OCI-LY7 (cell line): ENCODE measurements at regions not wholly inside any gene's neighbourhood (a gene's known extent, or its start where the extent isn't known, plus 50 kb on each side); places are given as distances from the start of the nearest gene placed in this dataset.

Experiments
- BruUV-seq: library from RNA; stranded (reverse); fragments of 400-500 nt; replicated peaks from 2 replicates; lab custom pipeline; 2021; lab: Mats Ljungman, UMichigan
- CTCF ChIA-PET: fragments of 300-600 bp; sonication (Branson Sonifier 250); formaldehyde crosslinking; loops from one replicate; lab custom pipeline; 2022; ENCODE audit warnings: antibody characterized with exemption; ENCODE audit not compliant: unreplicated experiment; lab: Charles Lee
- POLR2A ChIA-PET: fragments of 300-600 bp; sonication (Branson Sonifier 250); formaldehyde crosslinking; loops from one replicate; lab custom pipeline; 2022; ENCODE audit warnings: antibody characterized with exemption; lab: Charles Lee
- DNase-seq: peaks from one replicate; pipeline ENCODE4 v3.0.0-alpha.2; 2015; ENCODE audit warnings: low spot score
- H2AFZ ChIP-seq: fragments of 200-600 bp; sonication (generic), shearing (Covaris generic); 2 replicates; pipeline ENCODE4 v1.6.1; 2014; ENCODE audit warnings: mild to moderate bottlenecking, antibody characterized with exemption, low read length, moderate library complexity
- H3K27ac ChIP-seq: fragments of 200-600 bp; sonication (generic); 2 replicates; pipeline ENCODE4 v1.5.1; 2014; ENCODE audit warnings: mixed run types, low read depth, mild to moderate bottlenecking, moderate library complexity, low read length, inconsistent platforms; ENCODE audit not compliant: poor library complexity, severe bottlenecking
- H3K36me3 ChIP-seq: fragments of 200-600 bp; sonication (generic); 2 replicates; pipeline ENCODE4 v1.6.1; 2014; ENCODE audit warnings: mild to moderate bottlenecking, antibody characterized with exemption, low read length, moderate library complexity, mixed read lengths; ENCODE audit not compliant: insufficient read depth
- H3K4me1 ChIP-seq: fragments of 200-600 bp; sonication (generic); 2 replicates; pipeline ENCODE4 v1.5.1; 2014; ENCODE audit warnings: mild to moderate bottlenecking, low read length; ENCODE audit not compliant: insufficient read depth, poor library complexity, severe bottlenecking
- H3K4me2 ChIP-seq: fragments of 200-600 bp; sonication (generic); 2 replicates; pipeline ENCODE4 v1.6.1; 2014; ENCODE audit warnings: mild to moderate bottlenecking, low read length
- H3K4me3 ChIP-seq: fragments of 200-600 bp; sonication (generic); 2 replicates; pipeline ENCODE4 v1.5.1; 2014; ENCODE audit warnings: mild to moderate bottlenecking, low read depth, low read length; ENCODE audit not compliant: poor library complexity, severe bottlenecking
- H3K79me2 ChIP-seq: fragments of 200-600 bp; sonication (generic); 2 replicates; pipeline ENCODE4 v1.6.1; 2016; ENCODE audit warnings: low read depth, mild to moderate bottlenecking, low read length, moderate library complexity, mixed read lengths; ENCODE audit not compliant: insufficient read depth
- H3K9me2 ChIP-seq: fragments of 200-600 bp; sonication (generic); 2 replicates; pipeline ENCODE4 v1.6.1; 2016; ENCODE audit warnings: mild to moderate bottlenecking, low read length, mixed read lengths; ENCODE audit not compliant: insufficient read depth
- H3K9me3 ChIP-seq: fragments of 200-600 bp; sonication (generic); 2 replicates; pipeline ENCODE4 v1.6.1; 2014; ENCODE audit warnings: mild to moderate bottlenecking, mixed run types, low read length, mixed read lengths
- H4K20me1 ChIP-seq: fragments of 200-600 bp; sonication (generic); 2 replicates; pipeline ENCODE4 v1.6.1; 2014; ENCODE audit warnings: mild to moderate bottlenecking, antibody characterized with exemption, low read length, moderate library complexity, mixed read lengths; ENCODE audit not compliant: insufficient read depth
- CTCF ChIP-seq: fragments of 200-600 bp; sonication (generic); conservative IDR thresholded peaks from 2 replicates; pipeline ENCODE4 v1.5.1; 2014; ENCODE audit warnings: mild to moderate bottlenecking, antibody characterized with exemption, low read length, moderate library complexity, mixed read lengths
- EZH2phosphoT487 ChIP-seq: fragments of 200-600 bp; sonication (generic); IDR thresholded peaks from 2 replicates; pipeline ENCODE4 v1.6.1; 2018; ENCODE audit warnings: low read depth, borderline replicate concordance, mild to moderate bottlenecking, mixed run types, antibody characterized with exemption, low read length, moderate library complexity, mixed read lengths
- intact Hi-C: fragments of 100-400 bp; cut with micrococcal nuclease; formaldehyde crosslinking; loops from one replicate; pipeline ENCODE4 v1.10.0; 2022; ENCODE audit not compliant: unreplicated experiment

GRCh38 chr2:18980786-18981430 lies 377.5 kb downstream of the OSR1 start:
- Histone ChIP-seq H3K4me3 (no peak overlapping the region), H3K4me1 (peaks cover 8% of the 10 kb centered on the region), H3K9me3 (no peaks in the 10 kb centered on the region), H3K4me2 (no peak overlapping the region), H3K36me3 (no peaks in the 10 kb centered on the region), H3K27ac (no peak overlapping the region), H3K79me2 (no peaks in the 10 kb centered on the region), H3K9me2 (no peaks in the 10 kb centered on the region), H2AFZ (no peak overlapping the region), H4K20me1 (no peaks in the 10 kb centered on the region)
- TF ChIP-seq EZH2phosphoT487 (no peak), CTCF (no peak)
- BruUV-seq: no TSS peak
- DNase-seq: no peak
- ChIA-PET POLR2A (interaction anchor here (1.2 kb wide), 1 partner anchor 9 kb away, joined by 3 read pairs; no protein-coding TSS in a partner anchor), CTCF (no interaction called here)
- intact Hi-C loops: no loop called here

- Histone ChIP-seq H3K36me3 (no peaks in the 10 kb centered on the region), H3K79me2 (no peaks in the 10 kb centered on the region), H4K20me1 (no peaks in the 10 kb centered on the region), H3K4me1 (peaks cover 10% of the 10 kb centered on the region), H3K9me2 (no peaks in the 10 kb centered on the region), H3K9me3 (no peaks in the 10 kb centered on the region), H3K4me3 (no peak overlapping the region), H3K4me2 (no peak overlapping the region), H3K27ac (no peak overlapping the region), H2AFZ (no peak overlapping the region)
- BruUV-seq: no TSS peak
- ChIA-PET POLR2A (no interaction called here), CTCF (no interaction called here)
- DNase-seq: no peak
- intact Hi-C loops: no loop called here
- TF ChIP-seq CTCF (no peak), EZH2phosphoT487 (no peak)
Observed at GRCh38 chr2:18980104-18980785, 378.2 kb downstream of the OSR1 start.

- no peaks in the 10 kb centered on the region for H4K20me1 ChIP-seq
- no peaks in the 10 kb centered on the region for H3K9me2 ChIP-seq
- peaks cover 10% of the 10 kb centered on the region for H3K4me1 ChIP-seq
- ChIA-PET CTCF (no interaction called here), POLR2A (interaction anchor here (1.6 kb wide), 1 partner anchor 52 kb away, joined by 5 read pairs; no protein-coding TSS in a partner anchor)
- H3K9me3 ChIP-seq: no peaks in the 10 kb centered on the region
- no peak overlapping the region for H3K4me3 ChIP-seq
- H2AFZ ChIP-seq: no peak overlapping the region
- H3K36me3 ChIP-seq: no peaks in the 10 kb centered on the region
- BruUV-seq: no TSS peak
- no peak overlapping the region for H3K4me2 ChIP-seq
- intact Hi-C loops: no loop called here
- no peak for DNase-seq
- no peak for TF ChIP-seq CTCF
- TF ChIP-seq EZH2phosphoT487: no peak
- no peaks in the 10 kb centered on the region for H3K79me2 ChIP-seq
- no peak overlapping the region for H3K27ac ChIP-seq
Observed at GRCh38 chr2:18977409-18977808, 381.0 kb downstream of the OSR1 start.
